Muscle layer of colon (tissue), 2 donors: ENCODE measurements at regions not wholly inside any gene's neighbourhood (a gene's known extent, or its start where the extent isn't known, plus 50 kb on each side); places are given as distances from the start of the nearest gene placed in this dataset.

Experiments
- H3K27ac ChIP-seq: one replicate; pipeline ENCODE4 v1.7.0; 2013; ENCODE audit warnings: low read depth, mild to moderate bottlenecking, low read length, moderate library complexity
- H3K27me3 ChIP-seq, 2 donors: one replicate each; pipeline ENCODE4 v1.7.0; 2013; ENCODE audit warnings: low read length in 2 of 2, mild to moderate bottlenecking in 2 of 2; ENCODE audit not compliant: insufficient read depth in 2 of 2, control insufficient read depth in 1 of 2
- H3K36me3 ChIP-seq: one replicate; pipeline ENCODE4 v1.7.0; 2013; ENCODE audit warnings: mild to moderate bottlenecking, low read length; ENCODE audit not compliant: insufficient read depth
- H3K4me1 ChIP-seq: one replicate; pipeline ENCODE4 v1.7.0; 2013; ENCODE audit warnings: mild to moderate bottlenecking, low read length; ENCODE audit not compliant: insufficient read depth
- H3K4me3 ChIP-seq, 2 donors: one replicate each; pipeline ENCODE4 v1.7.0; 2013; ENCODE audit warnings: low read length in 2 of 2, low read depth in 1 of 2, mild to moderate bottlenecking in 1 of 2, moderate library complexity in 1 of 2
- H3K9ac ChIP-seq: one replicate; pipeline ENCODE4 v1.7.0; 2013; ENCODE audit warnings: low read length
- H3K9me3 ChIP-seq: one replicate; pipeline ENCODE4 v1.7.0; 2013; ENCODE audit warnings: mild to moderate bottlenecking, low read length
- donor health status: abdominal sarcoma.
- donor health status: Adenocarcinoma of cecum.

- no peak overlapping the region for H3K9ac ChIP-seq
Observed at GRCh38 chr18:76771192-76771799, 51.1 kb upstream of the ZNF236 start.

GRCh38 chr18:76767954-76768353 is 54.4 kb upstream of the ZNF236 start:
- H3K27me3 ChIP-seq = no peaks in the 10 kb centered on the region
- H3K36me3 ChIP-seq = no peaks in the 10 kb centered on the region
- no peak overlapping the region for H3K27ac ChIP-seq
- H3K9ac ChIP-seq = no peak overlapping the region
- no peaks in the 10 kb centered on the region for H3K4me1 ChIP-seq
- H3K9me3 ChIP-seq = no peaks in the 10 kb centered on the region
- no peak overlapping the region for H3K4me3 ChIP-seq

More at GRCh38 chr18:76771192-76771799, 51.1 kb upstream of the ZNF236 start:
- no peaks in the 10 kb centered on the region for H3K27me3 ChIP-seq
- no peaks in the 10 kb centered on the region for H3K9me3 ChIP-seq
- no peak overlapping the region for H3K27ac ChIP-seq
- no peaks in the 10 kb centered on the region for H3K4me1 ChIP-seq
- H3K4me3 ChIP-seq = no peak overlapping the region
- no peaks in the 10 kb centered on the region for H3K36me3 ChIP-seq

GRCh38 chr18:76766429-76766828 is 55.9 kb upstream of the ZNF236 start:
- H3K9ac ChIP-seq = no peak overlapping the region
- H3K36me3 ChIP-seq = no peaks in the 10 kb centered on the region
- no peaks in the 10 kb centered on the region for H3K4me1 ChIP-seq
- H3K27me3 ChIP-seq = no peaks in the 10 kb centered on the region
- H3K27ac ChIP-seq = no peak overlapping the region
- no peak overlapping the region for H3K4me3 ChIP-seq
- H3K9me3 ChIP-seq = no peaks in the 10 kb centered on the region

GRCh38 chr18:76765649-76766048 is 56.7 kb upstream of the ZNF236 start:
- Histone ChIP-seq H3K9me3 (no peaks in the 10 kb centered on the region), H3K36me3 (no peaks in the 10 kb centered on the region), H3K9ac (no peak overlapping the region), H3K4me1 (no peaks in the 10 kb centered on the region), H3K27me3 (no peaks in the 10 kb centered on the region), H3K4me3 (no peak overlapping the region), H3K27ac (no peak overlapping the region)

- H3K9me3 ChIP-seq = no peaks in the 10 kb centered on the region
- no peak overlapping the region for H3K27ac ChIP-seq
- no peak overlapping the region for H3K9ac ChIP-seq
- H3K4me3 ChIP-seq = no peak overlapping the region
- no peaks in the 10 kb centered on the region for H3K27me3 ChIP-seq
- no peaks in the 10 kb centered on the region for H3K36me3 ChIP-seq
- H3K4me1 ChIP-seq = no peaks in the 10 kb centered on the region
Observed at GRCh38 chr18:76764291-76764901, 58.0 kb upstream of the ZNF236 start.

GRCh38 chr18:76759056-76759455 is 63.3 kb upstream of the ZNF236 start:
- Histone ChIP-seq H3K4me3 (no peak overlapping the region), H3K27ac (no peak overlapping the region), H3K36me3 (no peaks in the 10 kb centered on the region), H3K9ac (no peak overlapping the region), H3K4me1 (peaks cover 19% of the 10 kb centered on the region), H3K9me3 (no peaks in the 10 kb centered on the region), H3K27me3 (no peaks in the 10 kb centered on the region)

- no peak overlapping the region for H3K9ac ChIP-seq
- H3K27ac ChIP-seq = no peak overlapping the region
- no peaks in the 10 kb centered on the region for H3K36me3 ChIP-seq
- H3K9me3 ChIP-seq = no peaks in the 10 kb centered on the region
- H3K4me1 ChIP-seq = peaks cover 19% of the 10 kb centered on the region
- H3K27me3 ChIP-seq = no peaks in the 10 kb centered on the region
- H3K4me3 ChIP-seq = peak overlapping the region in 1 of 2 donors; percentile 6
Observed at GRCh38 chr18:76757925-76758324, 64.4 kb upstream of the ZNF236 start.

GRCh38 chr18:76757335-76757734 is 65.0 kb upstream of the ZNF236 start:
- Histone ChIP-seq H3K36me3 (no peaks in the 10 kb centered on the region), H3K4me1 (peaks cover 19% of the 10 kb centered on the region), H3K9ac (no peak overlapping the region), H3K27ac (peak overlapping the region; percentile 55), H3K4me3 (peak overlapping the region in 1 of 2 donors; percentile 6), H3K27me3 (no peaks in the 10 kb centered on the region), H3K9me3 (no peaks in the 10 kb centered on the region)

GRCh38 chr18:76756531-76757253 is 65.7 kb upstream of the ZNF236 start:
- Histone ChIP-seq H3K27me3 (no peaks in the 10 kb centered on the region), H3K9ac (no peak overlapping the region), H3K36me3 (no peaks in the 10 kb centered on the region), H3K9me3 (no peaks in the 10 kb centered on the region), H3K4me3 (peak overlapping the region in 1 of 2 donors; percentile 6), H3K27ac (peak overlapping the region; percentile 55), H3K4me1 (peaks cover 19% of the 10 kb centered on the region)

- no peaks in the 10 kb centered on the region for H3K9me3 ChIP-seq
- H3K27ac ChIP-seq = no peak overlapping the region
- no peaks in the 10 kb centered on the region for H3K36me3 ChIP-seq
Observed at GRCh38 chr18:76754351-76754750, 68.0 kb upstream of the ZNF236 start.

GRCh38 chr18:76752400-76752799 is 70.0 kb upstream of the ZNF236 start:
- H3K4me3 ChIP-seq = no peak overlapping the region
- H3K27ac ChIP-seq = no peak overlapping the region
- H3K4me1 ChIP-seq = peaks cover 10% of the 10 kb centered on the region
- H3K9ac ChIP-seq = no peak overlapping the region
- no peaks in the 10 kb centered on the region for H3K27me3 ChIP-seq
- H3K36me3 ChIP-seq = no peaks in the 10 kb centered on the region
- H3K9me3 ChIP-seq = no peaks in the 10 kb centered on the region

More at GRCh38 chr18:76754351-76754750, 68.0 kb upstream of the ZNF236 start:
- no peak overlapping the region for H3K9ac ChIP-seq
- no peak overlapping the region for H3K4me3 ChIP-seq
- H3K4me1 ChIP-seq = peaks cover 19% of the 10 kb centered on the region
- no peaks in the 10 kb centered on the region for H3K27me3 ChIP-seq
